ENCODE measurements at regions not wholly inside any gene's neighbourhood (a gene's known extent, or its start where the extent isn't known, plus 50 kb on each side); places are given as distances from the start of the nearest gene placed in this dataset.

- Mint-ChIP-seq H3K9me3 (ENCODE audit: insufficient read depth) (no peaks in the 10 kb centered on the region), H3K27me3 (peaks cover 8% of the 10 kb centered on the region), H3K27ac (no peak overlapping the region), H3K4me3 (no peak overlapping the region), H3K4me1 (peaks cover 31% of the 10 kb centered on the region)
- intact Hi-C loops (cut with micrococcal nuclease) = no loop called here
- Histone ChIP-seq H2AFZ (ENCODE audit: insufficient read depth, low read depth, low read length, poor library complexity, severe bottlenecking) (no peak overlapping the region), H3K79me2 (ENCODE audit: control insufficient read depth, insufficient read depth, low read length) (peaks cover 2% of the 10 kb centered on the region), H3K36me3 (replicated peaks in 1 of 2; ENCODE audit: control extremely low read depth in 1 of 2, control insufficient read depth in 1 of 2, extremely low read depth in 1 of 2, insufficient read depth in 2 of 2, low read length in 1 of 2) (no peaks in the 10 kb centered on the region), H3K4me1 (ENCODE audit: control insufficient read depth in 2 of 2, insufficient read depth in 2 of 2, low read length in 2 of 2) (peaks cover 19 to 36% of the 10 kb centered on the region in 2 donors), H4K20me1 (ENCODE audit: control insufficient read depth, insufficient read depth, low read length, poor library complexity, severe bottlenecking) (no peaks in the 10 kb centered on the region), H3K9me3 (ENCODE audit: control extremely low read depth in 1 of 3, control insufficient read depth in 2 of 3, insufficient read depth in 1 of 3, low read length in 2 of 3) (no peaks in the 10 kb centered on the region), H3K27ac (ENCODE audit: low read length in 2 of 2) (no peak overlapping the region), H3K4me3 (ENCODE audit: control extremely low read depth in 1 of 5, extremely low read depth in 1 of 5, insufficient read depth in 1 of 5, low read depth in 2 of 5, low read length in 4 of 5) (no peak overlapping the region), H3K27me3 (replicated peaks in 1 of 4; ENCODE audit: control extremely low read depth in 1 of 4, control insufficient read depth in 3 of 4, insufficient read depth in 4 of 4, low read length in 3 of 4) (peaks cover 0 to 5% (median 0%) of the 10 kb centered on the region in 4 experiments), H3K4me2 (replicated peaks; ENCODE audit: low read depth, low read length, poor library complexity, severe bottlenecking) (no peak overlapping the region), H3K9ac (ENCODE audit: low read length) (no peak overlapping the region)
- no peak for TF ChIP-seq CTCF (IDR thresholded peaks at IDR 0.05)
- TF ChIP-seq EZH2 (IDR thresholded peaks at IDR 0.05; ENCODE audit: borderline replicate concordance, insufficient read depth, low read depth, low read length, poor library complexity, severe bottlenecking) = no peak
- DNase-seq (no peak), ATAC-seq (ENCODE audit: low read depth) (no peak)
- CTCF ChIA-PET = no interaction called here
- POLR2A ChIA-PET = no interaction called here
- WGBS (ENCODE audit: insufficient coverage) = 97% methylated on average over 9 of the region's 13 CpGs
Measured at GRCh38 chr7:101747053-101747878, 70.2 kb upstream of the CUX1 start.

- intact Hi-C loops (cut with micrococcal nuclease) = no loop called here
- TF ChIP-seq EZH2 (IDR thresholded peaks at IDR 0.05; ENCODE audit: borderline replicate concordance, insufficient read depth, low read depth, low read length, poor library complexity, severe bottlenecking) (no peak), CTCF (IDR thresholded peaks at IDR 0.05) (no peak)
Measured at GRCh38 chr7:101747879-101748345, 69.5 kb upstream of the CUX1 start.

More at GRCh38 chr7:101747879-101748345, 69.5 kb upstream of the CUX1 start:
- 96% methylated on average over 10 of the region's 15 CpGs for WGBS (ENCODE audit: insufficient coverage)
- H2AFZ ChIP-seq (ENCODE audit: insufficient read depth, low read depth, low read length, poor library complexity, severe bottlenecking) = no peak overlapping the region
- Mint-ChIP-seq H3K9me3 (ENCODE audit: insufficient read depth) (no peaks in the 10 kb centered on the region), H3K4me1 (peaks cover 26% of the 10 kb centered on the region), H3K27me3 (peaks cover 8% of the 10 kb centered on the region), H3K4me3 (no peak overlapping the region), H3K27ac (no peak overlapping the region)
- no peak overlapping the region for H3K27ac ChIP-seq (ENCODE audit: low read length in 2 of 2)
- ChIA-PET POLR2A (no interaction called here), CTCF (no interaction called here)
- no peak overlapping the region for H3K4me2 ChIP-seq (replicated peaks; ENCODE audit: low read depth, low read length, poor library complexity, severe bottlenecking)
- H3K9me3 ChIP-seq (ENCODE audit: control extremely low read depth in 1 of 3, control insufficient read depth in 2 of 3, insufficient read depth in 1 of 3, low read length in 2 of 3) = no peaks in the 10 kb centered on the region
- DNase-seq = no peak
- no peak overlapping the region for H3K9ac ChIP-seq (ENCODE audit: low read length)
- H4K20me1 ChIP-seq (ENCODE audit: control insufficient read depth, insufficient read depth, low read length, poor library complexity, severe bottlenecking) = no peaks in the 10 kb centered on the region
- no peak overlapping the region for H3K4me3 ChIP-seq (ENCODE audit: control extremely low read depth in 1 of 5, extremely low read depth in 1 of 5, insufficient read depth in 1 of 5, low read depth in 2 of 5, low read length in 4 of 5)
- no peaks in the 10 kb centered on the region for H3K36me3 ChIP-seq (replicated peaks in 1 of 2; ENCODE audit: control extremely low read depth in 1 of 2, control insufficient read depth in 1 of 2, extremely low read depth in 1 of 2, insufficient read depth in 2 of 2, low read length in 1 of 2)
- H3K79me2 ChIP-seq (ENCODE audit: control insufficient read depth, insufficient read depth, low read length) = no peaks in the 10 kb centered on the region
- H3K4me1 ChIP-seq (ENCODE audit: control insufficient read depth in 2 of 2, insufficient read depth in 2 of 2, low read length in 2 of 2) = peaks cover 13 to 29% of the 10 kb centered on the region in 2 donors
- peaks cover 0 to 1% (median 0%) of the 10 kb centered on the region in 4 experiments for H3K27me3 ChIP-seq (replicated peaks in 1 of 4; ENCODE audit: control extremely low read depth in 1 of 4, control insufficient read depth in 3 of 4, insufficient read depth in 4 of 4, low read length in 3 of 4)
- ATAC-seq (ENCODE audit: low read depth) = no peak
